B cell (primary cell): ENCODE measurements at regions not wholly inside any gene's neighbourhood (a gene's known extent, or its start where the extent isn't known, plus 50 kb on each side); places are given as distances from the start of the nearest gene placed in this dataset.

Experiments used
- EZH2 ChIP-seq: IDR thresholded peaks from 2 replicates; pipeline ENCODE4 v1.6.1; 2012; ENCODE audit warnings: borderline replicate concordance, low read depth, mild to moderate bottlenecking, moderate library complexity, low read length; ENCODE audit not compliant: insufficient read depth, poor library complexity, severe bottlenecking
- TF ChIP-seq, protein P1 (sequence below): fragments of 200-600 bp; IDR thresholded peaks from one replicate; pipeline ENCODE4 v1.8.0; 2022; ENCODE audit warnings: antibody characterized with exemption, mild to moderate bottlenecking

DNA sequence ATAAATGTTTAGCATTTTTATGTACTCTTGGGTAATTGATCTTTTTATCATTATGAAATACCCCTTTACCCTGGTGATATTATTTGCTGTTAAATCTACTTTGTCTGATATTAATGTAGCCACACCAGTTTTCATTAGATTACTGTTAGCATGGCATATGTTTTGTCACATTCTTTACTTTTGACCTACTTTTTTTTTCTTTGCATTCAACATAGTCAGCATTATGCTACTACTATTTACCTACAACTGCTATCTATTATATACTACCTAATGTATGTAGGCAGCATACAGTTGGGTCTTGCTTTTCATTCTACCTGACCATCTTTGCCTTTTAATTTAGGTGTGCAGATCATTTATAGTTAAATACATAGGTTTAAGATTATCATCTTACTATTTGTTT is 1429.6 kb upstream of the ALCAM start:
- TF ChIP-seq, protein P1, sequence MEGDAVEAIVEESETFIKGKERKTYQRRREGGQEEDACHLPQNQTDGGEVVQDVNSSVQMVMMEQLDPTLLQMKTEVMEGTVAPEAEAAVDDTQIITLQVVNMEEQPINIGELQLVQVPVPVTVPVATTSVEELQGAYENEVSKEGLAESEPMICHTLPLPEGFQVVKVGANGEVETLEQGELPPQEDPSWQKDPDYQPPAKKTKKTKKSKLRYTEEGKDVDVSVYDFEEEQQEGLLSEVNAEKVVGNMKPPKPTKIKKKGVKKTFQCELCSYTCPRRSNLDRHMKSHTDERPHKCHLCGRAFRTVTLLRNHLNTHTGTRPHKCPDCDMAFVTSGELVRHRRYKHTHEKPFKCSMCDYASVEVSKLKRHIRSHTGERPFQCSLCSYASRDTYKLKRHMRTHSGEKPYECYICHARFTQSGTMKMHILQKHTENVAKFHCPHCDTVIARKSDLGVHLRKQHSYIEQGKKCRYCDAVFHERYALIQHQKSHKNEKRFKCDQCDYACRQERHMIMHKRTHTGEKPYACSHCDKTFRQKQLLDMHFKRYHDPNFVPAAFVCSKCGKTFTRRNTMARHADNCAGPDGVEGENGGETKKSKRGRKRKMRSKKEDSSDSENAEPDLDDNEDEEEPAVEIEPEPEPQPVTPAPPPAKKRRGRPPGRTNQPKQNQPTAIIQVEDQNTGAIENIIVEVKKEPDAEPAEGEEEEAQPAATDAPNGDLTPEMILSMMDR, result no peak
- no peak for TF ChIP-seq EZH2
